ENCODE measurements at regions not wholly inside any gene's neighbourhood (a gene's known extent, or its start where the extent isn't known, plus 50 kb on each side); places are given as distances from the start of the nearest gene placed in this dataset.

DNA sequence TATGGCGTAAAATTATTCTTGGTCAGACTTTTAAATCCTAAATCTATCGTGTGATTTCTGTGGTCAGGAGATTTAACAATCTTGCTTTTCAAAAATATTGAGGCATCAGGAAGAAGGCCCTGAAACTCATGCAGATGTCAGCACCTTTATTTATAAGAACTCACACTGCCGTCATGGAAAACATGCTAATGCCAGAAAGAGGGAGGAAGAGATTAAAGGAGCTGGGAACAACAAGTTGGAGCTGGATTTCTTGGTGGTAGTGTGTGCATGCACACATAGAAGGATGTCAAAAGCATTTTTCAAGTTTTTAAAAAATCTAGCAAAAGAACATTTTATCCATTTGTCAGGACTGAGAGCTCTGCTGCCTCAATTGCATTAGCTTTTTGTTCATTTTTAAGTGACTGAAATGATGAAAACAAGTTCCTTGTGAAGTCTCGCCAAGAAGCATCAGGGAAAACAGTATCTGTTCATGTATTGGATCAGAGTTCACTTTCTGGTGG, 342.5 kb downstream of the SPRY2 start:
- no peaks in the 10 kb centered on the region for H3K27me3 ChIP-seq (ENCODE audit: control insufficient read depth, insufficient read depth, low read length)
- DNase-seq (ENCODE audit: low read depth, low spot score), result no peak
- TF ChIP-seq, protein P1, sequence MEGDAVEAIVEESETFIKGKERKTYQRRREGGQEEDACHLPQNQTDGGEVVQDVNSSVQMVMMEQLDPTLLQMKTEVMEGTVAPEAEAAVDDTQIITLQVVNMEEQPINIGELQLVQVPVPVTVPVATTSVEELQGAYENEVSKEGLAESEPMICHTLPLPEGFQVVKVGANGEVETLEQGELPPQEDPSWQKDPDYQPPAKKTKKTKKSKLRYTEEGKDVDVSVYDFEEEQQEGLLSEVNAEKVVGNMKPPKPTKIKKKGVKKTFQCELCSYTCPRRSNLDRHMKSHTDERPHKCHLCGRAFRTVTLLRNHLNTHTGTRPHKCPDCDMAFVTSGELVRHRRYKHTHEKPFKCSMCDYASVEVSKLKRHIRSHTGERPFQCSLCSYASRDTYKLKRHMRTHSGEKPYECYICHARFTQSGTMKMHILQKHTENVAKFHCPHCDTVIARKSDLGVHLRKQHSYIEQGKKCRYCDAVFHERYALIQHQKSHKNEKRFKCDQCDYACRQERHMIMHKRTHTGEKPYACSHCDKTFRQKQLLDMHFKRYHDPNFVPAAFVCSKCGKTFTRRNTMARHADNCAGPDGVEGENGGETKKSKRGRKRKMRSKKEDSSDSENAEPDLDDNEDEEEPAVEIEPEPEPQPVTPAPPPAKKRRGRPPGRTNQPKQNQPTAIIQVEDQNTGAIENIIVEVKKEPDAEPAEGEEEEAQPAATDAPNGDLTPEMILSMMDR (IDR thresholded peaks at IDR 0.05; ENCODE audit: low read depth, low read length), result no peak
- no peaks in the 10 kb centered on the region for H3K9me3 ChIP-seq (ENCODE audit: control insufficient read depth, insufficient read depth, low read length)
- CTCF ChIA-PET, result interaction anchor here (1.9 kb wide), 1 partner anchor 344 kb away, joined by 4 read pairs; no protein-coding TSS in a partner anchor
- POLR2A ChIA-PET, result no interaction called here
- H3K4me3 ChIP-seq (ENCODE audit: low read depth, low read length), result no peak overlapping the region
- H3K27ac ChIP-seq (ENCODE audit: low read depth, low read length), result no peak overlapping the region

DNA sequence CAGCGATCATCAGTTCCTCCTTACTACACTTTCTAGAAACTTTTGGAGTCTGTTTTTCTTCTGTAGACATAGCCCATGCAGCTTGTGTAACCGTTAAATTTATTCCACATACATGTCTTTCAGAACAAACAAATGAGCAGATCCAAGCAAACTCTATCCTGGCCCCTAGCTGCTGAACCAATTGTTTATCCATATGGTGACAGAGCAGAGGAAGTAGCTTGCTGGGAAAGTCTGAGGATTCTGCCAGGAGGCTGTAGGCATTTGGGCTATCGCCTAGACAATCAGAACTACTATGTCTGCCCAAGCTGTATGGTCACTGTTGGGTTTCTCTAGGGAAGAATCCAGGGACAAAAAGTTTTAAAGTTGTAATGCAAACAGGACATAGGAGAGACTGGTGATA, 343.7 kb downstream of the SPRY2 start:
- CTCF ChIA-PET, result interaction anchor here (1.9 kb wide), 1 partner anchor 345 kb away, joined by 4 read pairs; no protein-coding TSS in a partner anchor
- DNase-seq (ENCODE audit: low read depth, low spot score), result no peak
- H3K4me3 ChIP-seq (ENCODE audit: low read depth, low read length), result no peak overlapping the region
- H3K9me3 ChIP-seq (ENCODE audit: control insufficient read depth, insufficient read depth, low read length), result no peaks in the 10 kb centered on the region
- no peak overlapping the region for H3K27ac ChIP-seq (ENCODE audit: low read depth, low read length)
- POLR2A ChIA-PET, result no interaction called here
- H3K27me3 ChIP-seq (ENCODE audit: control insufficient read depth, insufficient read depth, low read length), result no peaks in the 10 kb centered on the region
- TF ChIP-seq, protein P1 (IDR thresholded peaks at IDR 0.05; ENCODE audit: low read depth, low read length), result no peak

DNA sequence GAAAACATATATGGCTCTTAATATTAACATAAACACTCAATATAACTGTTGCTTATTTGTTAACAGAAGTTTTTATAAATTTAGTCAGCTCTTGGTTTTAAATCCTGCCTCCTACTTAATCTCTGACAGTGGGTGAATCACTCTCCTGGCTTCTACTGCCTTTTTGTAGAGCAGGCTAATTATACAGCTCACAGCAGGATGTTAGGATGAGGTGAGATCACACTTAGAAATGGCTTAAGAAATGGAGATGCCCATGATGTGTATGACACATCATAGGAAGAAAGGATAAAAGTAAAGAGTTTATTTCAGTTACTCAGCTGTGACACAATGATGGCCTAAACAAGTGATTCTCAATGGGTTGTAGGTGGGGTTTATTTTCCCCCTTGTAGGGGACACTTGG, 345.6 kb downstream of the SPRY2 start:
- ChIA-PET CTCF (interaction anchor here (0.5 to 1.7 kb wide), 2 partner anchors 10 to 347 kb away, joined by 3 to 4 read pairs; no protein-coding TSS in a partner anchor), POLR2A (no interaction called here)
- H3K4me3 ChIP-seq (ENCODE audit: low read depth, low read length), result no peak overlapping the region
- H3K27ac ChIP-seq (ENCODE audit: low read depth, low read length), result no peak overlapping the region
- no peaks in the 10 kb centered on the region for H3K27me3 ChIP-seq (ENCODE audit: control insufficient read depth, insufficient read depth, low read length)
- no peak for DNase-seq (ENCODE audit: low read depth, low spot score)
- no peaks in the 10 kb centered on the region for H3K9me3 ChIP-seq (ENCODE audit: control insufficient read depth, insufficient read depth, low read length)
- TF ChIP-seq, protein P1 (IDR thresholded peaks at IDR 0.05; ENCODE audit: low read depth, low read length), result no peak

DNA sequence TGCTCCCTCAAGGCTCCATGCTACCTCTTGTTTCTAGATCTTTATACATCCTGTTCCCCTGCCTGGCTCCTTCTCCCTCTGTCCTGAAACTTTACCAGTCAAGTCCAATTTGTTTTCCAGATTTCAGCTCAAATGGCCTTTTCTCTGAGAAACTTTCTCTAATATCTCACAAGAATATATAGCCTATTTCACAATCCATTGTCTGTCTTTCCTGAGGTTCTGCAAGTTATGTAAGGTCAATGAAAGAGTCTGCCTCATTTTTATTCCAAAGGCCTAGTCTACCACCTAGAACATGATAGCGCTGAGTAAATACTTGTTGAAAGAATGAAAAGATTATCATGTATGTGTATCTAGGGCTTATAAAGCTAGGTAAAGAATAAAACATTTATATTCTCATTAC, 348.8 kb downstream of the SPRY2 start:
- ChIA-PET POLR2A (no interaction called here), CTCF (no interaction called here)
- Histone ChIP-seq H3K27me3 (ENCODE audit: control insufficient read depth, insufficient read depth, low read length) (no peaks in the 10 kb centered on the region), H3K9me3 (ENCODE audit: control insufficient read depth, insufficient read depth, low read length) (no peaks in the 10 kb centered on the region), H3K4me3 (ENCODE audit: low read depth, low read length) (no peak overlapping the region), H3K27ac (ENCODE audit: low read depth, low read length) (no peak overlapping the region)
- no peak for DNase-seq (ENCODE audit: low read depth, low spot score)
- TF ChIP-seq, protein P1 (IDR thresholded peaks at IDR 0.05; ENCODE audit: low read depth, low read length), result no peak

DNA sequence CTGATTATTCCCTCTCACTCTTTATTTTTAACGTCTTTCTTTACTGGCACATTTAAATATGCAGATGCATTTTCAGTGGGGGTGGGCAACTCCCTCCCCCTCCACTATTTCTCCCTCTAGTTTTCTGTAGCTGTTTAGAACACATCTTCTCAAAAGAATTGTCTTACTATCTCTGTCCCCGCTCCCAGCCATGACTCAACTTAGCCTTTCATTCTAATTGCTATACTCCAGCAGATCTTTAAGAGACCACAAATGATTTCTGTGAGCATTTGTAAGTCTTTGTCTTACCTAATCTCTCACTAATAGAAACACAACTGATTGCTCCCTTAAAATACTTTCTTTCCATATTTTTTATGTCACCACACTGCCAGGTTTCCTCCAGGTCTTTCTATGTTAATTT, 350.9 kb downstream of the SPRY2 start:
- POLR2A ChIA-PET, result no interaction called here
- no peaks in the 10 kb centered on the region for H3K27me3 ChIP-seq (ENCODE audit: control insufficient read depth, insufficient read depth, low read length)
- no peak overlapping the region for H3K4me3 ChIP-seq (ENCODE audit: low read depth, low read length)
- no peak overlapping the region for H3K27ac ChIP-seq (ENCODE audit: low read depth, low read length)
- no peaks in the 10 kb centered on the region for H3K9me3 ChIP-seq (ENCODE audit: control insufficient read depth, insufficient read depth, low read length)
- no peak for DNase-seq (ENCODE audit: low read depth, low spot score)
- CTCF ChIA-PET, result no interaction called here
- TF ChIP-seq, protein P1 (IDR thresholded peaks at IDR 0.05; ENCODE audit: low read depth, low read length), result no peak

Data from AG04450 (cell line).